ENCODE measurements at regions not wholly inside any gene's neighbourhood (a gene's known extent, or its start where the extent isn't known, plus 50 kb on each side); places are given as distances from the start of the nearest gene placed in this dataset.

- DNase-seq (ENCODE audit: low read depth), result no peak
Observed at GRCh38 chr18:40662898-40663437, 1292.1 kb upstream of the PIK3C3 start.

- DNase-seq (ENCODE audit: low read depth), result no peak
Observed at GRCh38 chr18:40653682-40654081, 1301.4 kb upstream of the PIK3C3 start.

GRCh38 chr18:40652321-40652720 lies 1302.7 kb upstream of the PIK3C3 start:
- DNase-seq (ENCODE audit: low read depth), result no peak

- DNase-seq (ENCODE audit: low read depth), result no peak
Observed at GRCh38 chr18:40651163-40651562, 1303.9 kb upstream of the PIK3C3 start.

- DNase-seq (ENCODE audit: low read depth), result no peak
Observed at GRCh38 chr18:40642692-40643229, 1312.3 kb upstream of the PIK3C3 start.

- DNase-seq (ENCODE audit: low read depth), result no peak
Observed at GRCh38 chr18:40631319-40631718, 1323.7 kb upstream of the PIK3C3 start.

GRCh38 chr18:40630496-40630895 lies 1324.5 kb upstream of the PIK3C3 start:
- DNase-seq (ENCODE audit: low read depth), result no peak

- DNase-seq (ENCODE audit: low read depth), result no peak
Observed at GRCh38 chr18:40624959-40625358, 1330.1 kb upstream of the PIK3C3 start.

- DNase-seq (ENCODE audit: low read depth), result no peak
Observed at GRCh38 chr18:40613721-40614120, 1341.3 kb upstream of the PIK3C3 start.

- DNase-seq (ENCODE audit: low read depth), result no peak
Observed at GRCh38 chr18:40612356-40612755, 1342.7 kb upstream of the PIK3C3 start.

GRCh38 chr18:40608226-40608625 lies 1346.8 kb upstream of the PIK3C3 start:
- DNase-seq (ENCODE audit: low read depth), result no peak

GRCh38 chr18:40607542-40608148 lies 1347.4 kb upstream of the PIK3C3 start:
- DNase-seq (ENCODE audit: low read depth), result no peak

- no peak for DNase-seq (ENCODE audit: low read depth)
Observed at GRCh38 chr18:40606996-40607395, 1348.0 kb upstream of the PIK3C3 start.

- DNase-seq (ENCODE audit: low read depth), result no peak
Observed at GRCh38 chr18:40583671-40584070, 1371.4 kb upstream of the PIK3C3 start.

- no peak for DNase-seq (ENCODE audit: low read depth)
Observed at GRCh38 chr18:40582105-40582504, 1372.9 kb upstream of the PIK3C3 start.

GRCh38 chr18:40577981-40578365 lies 1377.1 kb upstream of the PIK3C3 start:
- no peak for DNase-seq (ENCODE audit: low read depth)

GRCh38 chr18:40577239-40577980 lies 1377.6 kb upstream of the PIK3C3 start:
- DNase-seq (ENCODE audit: low read depth), result no peak

GRCh38 chr18:40576507-40577115 lies 1378.4 kb upstream of the PIK3C3 start:
- DNase-seq (ENCODE audit: low read depth), result no peak

GRCh38 chr18:40570615-40571014 lies 1384.4 kb upstream of the PIK3C3 start:
- DNase-seq (ENCODE audit: low read depth), result no peak

- DNase-seq (ENCODE audit: low read depth), result no peak
Observed at GRCh38 chr18:40569605-40570004, 1385.4 kb upstream of the PIK3C3 start.

- DNase-seq (ENCODE audit: low read depth), result no peak
Observed at GRCh38 chr18:40566510-40566844, 1388.6 kb upstream of the PIK3C3 start.

GRCh38 chr18:40565805-40566509 lies 1389.1 kb upstream of the PIK3C3 start:
- no peak for DNase-seq (ENCODE audit: low read depth)

All from EH (cell line).